ENCODE measurements at regions not wholly inside any gene's neighbourhood (a gene's known extent, or its start where the extent isn't known, plus 50 kb on each side); places are given as distances from the start of the nearest gene placed in this dataset.
"Not testable (repeated sequence)": the region's sequence is repeated elsewhere in the genome, so short reads cannot be mapped to it uniquely, and the experiment has no call there.

DNA sequence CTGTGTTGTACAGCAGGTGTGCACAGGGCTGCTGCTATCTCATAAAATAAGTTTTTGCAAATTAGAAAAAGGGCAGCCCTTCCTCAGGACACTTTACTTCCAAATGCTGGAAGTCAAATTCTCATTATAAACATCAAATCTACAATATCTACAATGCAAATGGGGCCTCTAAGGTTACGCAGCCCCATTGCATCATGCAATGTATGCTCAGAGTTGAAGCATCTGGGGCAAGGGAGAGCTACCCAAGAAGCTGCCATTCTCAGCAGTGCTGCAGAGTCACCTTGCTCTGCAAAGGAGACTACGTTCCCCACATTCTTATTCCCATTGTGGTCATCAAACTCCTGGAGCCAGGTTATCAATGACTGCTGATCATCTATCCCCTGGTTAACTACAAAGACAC lies 208.9 kb upstream of the POGK start:
- H3K79me2 ChIP-seq (ENCODE audit: insufficient read depth, low read length): no peaks in the 10 kb centered on the region
- no peaks in the 10 kb centered on the region for H3K36me3 ChIP-seq (ENCODE audit: low read length)
- H3K4me2 ChIP-seq (ENCODE audit: low read depth, low read length, poor library complexity, severe bottlenecking): no peak overlapping the region
- H3K9ac ChIP-seq (ENCODE audit: low read length): no peak overlapping the region
- no peaks in the 10 kb centered on the region for H3K27me3 ChIP-seq (ENCODE audit: low read length)
- H3K4me3 ChIP-seq (ENCODE audit: insufficient read depth, low read length, poor library complexity, severe bottlenecking): no peak overlapping the region
- no peaks in the 10 kb centered on the region for H4K20me1 ChIP-seq (ENCODE audit: low read depth, low read length)
- H3K9me3 ChIP-seq (ENCODE audit: insufficient read depth, low read length): no peaks in the 10 kb centered on the region
- TF ChIP-seq EZH2phosphoT487 (conservative IDR thresholded peaks at IDR 0.05; ENCODE audit: low read length): no peak
- TF ChIP-seq, protein P1, sequence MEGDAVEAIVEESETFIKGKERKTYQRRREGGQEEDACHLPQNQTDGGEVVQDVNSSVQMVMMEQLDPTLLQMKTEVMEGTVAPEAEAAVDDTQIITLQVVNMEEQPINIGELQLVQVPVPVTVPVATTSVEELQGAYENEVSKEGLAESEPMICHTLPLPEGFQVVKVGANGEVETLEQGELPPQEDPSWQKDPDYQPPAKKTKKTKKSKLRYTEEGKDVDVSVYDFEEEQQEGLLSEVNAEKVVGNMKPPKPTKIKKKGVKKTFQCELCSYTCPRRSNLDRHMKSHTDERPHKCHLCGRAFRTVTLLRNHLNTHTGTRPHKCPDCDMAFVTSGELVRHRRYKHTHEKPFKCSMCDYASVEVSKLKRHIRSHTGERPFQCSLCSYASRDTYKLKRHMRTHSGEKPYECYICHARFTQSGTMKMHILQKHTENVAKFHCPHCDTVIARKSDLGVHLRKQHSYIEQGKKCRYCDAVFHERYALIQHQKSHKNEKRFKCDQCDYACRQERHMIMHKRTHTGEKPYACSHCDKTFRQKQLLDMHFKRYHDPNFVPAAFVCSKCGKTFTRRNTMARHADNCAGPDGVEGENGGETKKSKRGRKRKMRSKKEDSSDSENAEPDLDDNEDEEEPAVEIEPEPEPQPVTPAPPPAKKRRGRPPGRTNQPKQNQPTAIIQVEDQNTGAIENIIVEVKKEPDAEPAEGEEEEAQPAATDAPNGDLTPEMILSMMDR (IDR thresholded peaks at IDR 0.05; ENCODE audit: insufficient read depth, low read length, poor library complexity, severe bottlenecking): no peak
- no peaks in the 10 kb centered on the region for H3F3A ChIP-seq (ENCODE audit: insufficient read depth)
- H2AFZ ChIP-seq (ENCODE audit: low read depth, low read length, severe bottlenecking): no peak overlapping the region
- H3K27ac ChIP-seq (ENCODE audit: low read depth, low read length): no peak overlapping the region
- H3K9me2 ChIP-seq (replicated peaks; ENCODE audit: insufficient read depth, low read length): no peaks in the 10 kb centered on the region

DNA sequence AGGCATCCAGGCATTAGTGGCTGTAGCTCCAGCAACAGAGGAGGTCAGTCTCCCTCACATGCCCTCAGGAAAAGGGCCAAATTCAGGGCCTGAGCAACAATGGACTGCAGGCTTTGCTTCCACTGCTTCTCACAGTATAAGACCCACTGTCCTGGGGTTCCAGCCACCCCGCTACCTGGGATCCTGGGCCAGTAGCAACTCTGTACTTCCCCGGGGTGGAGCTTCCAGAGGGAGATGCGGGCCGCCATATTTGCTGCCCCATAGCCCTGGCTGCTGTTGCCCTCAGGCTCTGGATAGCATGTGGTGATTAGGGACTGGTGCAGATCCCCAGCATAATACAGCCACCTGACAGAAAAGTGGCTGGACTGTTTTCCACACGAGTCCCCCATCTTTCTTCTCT lies 201.1 kb upstream of the POGK start:
- Histone ChIP-seq H3K4me2 (ENCODE audit: low read depth, low read length, poor library complexity, severe bottlenecking) (no peak overlapping the region), H3K4me3 (ENCODE audit: insufficient read depth, low read length, poor library complexity, severe bottlenecking) (no peak overlapping the region), H3K27ac (ENCODE audit: low read depth, low read length) (no peak overlapping the region), H3K27me3 (ENCODE audit: low read length) (no peaks in the 10 kb centered on the region), H4K20me1 (ENCODE audit: low read depth, low read length) (no peaks in the 10 kb centered on the region), H3K9me3 (ENCODE audit: insufficient read depth, low read length) (no peaks in the 10 kb centered on the region), H3K79me2 (ENCODE audit: insufficient read depth, low read length) (no peaks in the 10 kb centered on the region), H2AFZ (ENCODE audit: low read depth, low read length, severe bottlenecking) (no peak overlapping the region), H3K36me3 (ENCODE audit: low read length) (no peaks in the 10 kb centered on the region), H3K9ac (ENCODE audit: low read length) (no peak overlapping the region), H3K9me2 (replicated peaks; ENCODE audit: insufficient read depth, low read length) (no peaks in the 10 kb centered on the region), H3F3A (ENCODE audit: insufficient read depth) (no peaks in the 10 kb centered on the region)
- TF ChIP-seq, protein P1 (IDR thresholded peaks at IDR 0.05; ENCODE audit: insufficient read depth, low read length, poor library complexity, severe bottlenecking): no peak
- TF ChIP-seq EZH2phosphoT487 (conservative IDR thresholded peaks at IDR 0.05; ENCODE audit: low read length): no peak

DNA sequence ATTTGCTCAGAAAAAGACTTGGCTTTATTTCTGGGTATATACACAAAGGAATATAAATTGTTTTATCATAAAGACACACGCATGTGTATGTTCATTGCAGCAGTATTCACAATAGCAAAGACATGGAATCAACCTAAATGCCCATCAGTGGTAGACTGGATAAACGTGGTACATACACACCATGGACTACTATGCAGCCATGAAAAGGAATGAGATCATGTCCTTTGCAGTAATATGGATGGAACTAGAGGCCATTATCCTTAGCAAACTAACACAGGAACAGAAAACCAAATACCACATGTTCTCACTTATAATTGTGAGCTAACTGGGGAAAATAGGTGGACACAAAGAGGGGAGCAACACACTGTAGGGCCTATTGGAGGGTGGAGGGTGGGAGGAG lies 182.0 kb upstream of the POGK start:
- H3K4me2 ChIP-seq (ENCODE audit: low read depth, low read length, poor library complexity, severe bottlenecking); H2AFZ ChIP-seq (ENCODE audit: low read depth, low read length, severe bottlenecking); H4K20me1 ChIP-seq (ENCODE audit: low read depth, low read length); H3K9me2 ChIP-seq (replicated peaks; ENCODE audit: insufficient read depth, low read length); H3K27me3 ChIP-seq (ENCODE audit: low read length); H3K27ac ChIP-seq (ENCODE audit: low read depth, low read length); H3K9ac ChIP-seq (ENCODE audit: low read length); H3K4me3 ChIP-seq (ENCODE audit: insufficient read depth, low read length, poor library complexity, severe bottlenecking); H3K79me2 ChIP-seq (ENCODE audit: insufficient read depth, low read length); H3F3A ChIP-seq (ENCODE audit: insufficient read depth); H3K36me3 ChIP-seq (ENCODE audit: low read length); H3K9me3 ChIP-seq (ENCODE audit: insufficient read depth, low read length): not testable (repeated sequence)

DNA sequence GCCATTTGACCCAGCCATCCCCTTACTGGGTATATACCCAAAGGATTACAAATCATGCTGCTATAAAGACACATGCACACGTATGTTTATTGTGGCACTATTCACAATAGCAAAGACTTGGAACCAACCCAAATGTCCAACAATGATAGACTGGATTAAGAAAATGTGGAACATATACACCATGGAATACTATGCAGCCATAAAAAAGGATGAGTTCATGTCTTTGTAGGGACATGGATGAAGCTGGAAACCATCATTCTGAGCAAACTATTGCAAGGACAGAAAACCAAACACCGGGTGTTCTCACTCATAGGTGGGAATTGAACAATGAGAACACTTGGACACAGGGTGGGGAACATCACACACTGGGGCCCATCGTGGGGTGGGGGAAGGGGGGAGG lies 172.5 kb upstream of the POGK start:
- not testable (repeated sequence) for H3K4me2 ChIP-seq (ENCODE audit: low read depth, low read length, poor library complexity, severe bottlenecking); H3F3A ChIP-seq (ENCODE audit: insufficient read depth); H3K79me2 ChIP-seq (ENCODE audit: insufficient read depth, low read length); H3K9me3 ChIP-seq (ENCODE audit: insufficient read depth, low read length); H3K27ac ChIP-seq (ENCODE audit: low read depth, low read length); H3K27me3 ChIP-seq (ENCODE audit: low read length); H4K20me1 ChIP-seq (ENCODE audit: low read depth, low read length); H3K36me3 ChIP-seq (ENCODE audit: low read length); H3K9ac ChIP-seq (ENCODE audit: low read length); H2AFZ ChIP-seq (ENCODE audit: low read depth, low read length, severe bottlenecking); H3K4me3 ChIP-seq (ENCODE audit: insufficient read depth, low read length, poor library complexity, severe bottlenecking); H3K9me2 ChIP-seq (replicated peaks; ENCODE audit: insufficient read depth, low read length)

- not testable (repeated sequence) for H3K9ac ChIP-seq (ENCODE audit: low read length); H3K4me2 ChIP-seq (ENCODE audit: low read depth, low read length, poor library complexity, severe bottlenecking); H3K27ac ChIP-seq (ENCODE audit: low read depth, low read length); H3K4me3 ChIP-seq (ENCODE audit: insufficient read depth, low read length, poor library complexity, severe bottlenecking); H3K9me2 ChIP-seq (replicated peaks; ENCODE audit: insufficient read depth, low read length); H3K79me2 ChIP-seq (ENCODE audit: insufficient read depth, low read length); H3K27me3 ChIP-seq (ENCODE audit: low read length); H3K36me3 ChIP-seq (ENCODE audit: low read length); H3F3A ChIP-seq (ENCODE audit: insufficient read depth); H3K9me3 ChIP-seq (ENCODE audit: insufficient read depth, low read length); H2AFZ ChIP-seq (ENCODE audit: low read depth, low read length, severe bottlenecking); H4K20me1 ChIP-seq (ENCODE audit: low read depth, low read length)
Measured at GRCh38 chr1:166667600-166667999, 171.7 kb upstream of the POGK start.
